HK-2 (cell line): ENCODE measurements at regions not wholly inside any gene's neighbourhood (a gene's known extent, or its start where the extent isn't known, plus 50 kb on each side); places are given as distances from the start of the nearest gene placed in this dataset.

Experiments
- DNase-seq: peaks from one replicate; pipeline ENCODE4 v3.0.0-alpha.2; 2018; ENCODE audit not compliant: unreplicated experiment

DNA sequence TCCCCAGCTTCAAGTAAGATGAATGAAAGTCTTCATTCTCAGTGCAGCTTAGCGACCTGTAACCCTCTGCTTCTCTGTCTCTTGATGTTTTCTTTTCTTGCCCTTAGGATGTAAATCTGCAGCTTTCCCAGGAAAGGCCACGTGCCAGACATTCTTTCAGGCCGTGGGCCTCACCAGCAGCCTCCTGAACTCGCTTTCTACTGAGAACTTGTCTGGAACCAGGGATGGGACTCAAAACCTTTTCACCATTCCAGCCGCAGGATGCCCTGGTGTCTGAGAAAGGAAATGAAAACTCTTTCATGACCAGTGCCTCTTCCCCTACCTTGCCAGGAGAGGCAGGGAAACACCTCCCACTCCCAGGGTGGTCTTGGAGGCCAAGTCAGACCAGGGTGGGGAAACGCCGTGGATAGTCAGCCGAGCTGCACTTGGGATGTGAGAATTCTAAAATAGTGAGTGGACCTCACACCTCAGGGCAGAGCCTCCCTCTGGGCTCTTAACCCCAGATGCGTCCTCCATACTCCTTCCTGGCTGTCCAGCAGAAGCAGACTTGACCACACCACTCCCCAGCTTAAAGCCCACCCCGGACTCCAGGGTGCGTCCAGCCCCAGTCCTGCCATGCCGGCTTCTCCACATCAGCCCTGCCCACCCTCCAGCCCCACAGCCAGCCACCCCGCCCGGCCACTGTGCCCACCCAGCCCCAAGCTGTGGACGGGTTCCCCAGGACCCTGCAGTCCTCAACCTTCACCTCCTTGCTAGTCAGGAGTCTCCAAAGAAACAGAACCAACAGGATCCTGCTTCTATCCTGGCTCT, 115.5 kb downstream of the TWIST2 start:
- no peak for DNase-seq

DNA sequence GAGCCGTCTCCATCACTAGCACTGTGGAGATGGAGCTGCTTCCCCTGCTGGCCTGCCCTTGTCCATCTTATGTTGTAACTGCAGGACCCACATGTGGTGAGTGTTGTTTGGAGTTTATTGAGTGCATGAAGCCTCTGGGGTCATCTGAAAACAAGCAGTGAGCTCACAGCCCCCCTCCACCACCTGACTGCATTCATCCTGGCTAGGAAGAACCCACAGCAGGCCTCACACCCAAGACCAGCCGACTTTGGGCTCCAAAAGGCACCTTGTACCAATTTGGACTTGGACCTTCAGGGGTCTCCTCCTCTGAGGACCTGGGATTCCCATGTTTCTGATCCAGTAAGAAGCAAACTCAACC, 116.1 kb downstream of the TWIST2 start:
- DNase-seq, result no peak

DNA sequence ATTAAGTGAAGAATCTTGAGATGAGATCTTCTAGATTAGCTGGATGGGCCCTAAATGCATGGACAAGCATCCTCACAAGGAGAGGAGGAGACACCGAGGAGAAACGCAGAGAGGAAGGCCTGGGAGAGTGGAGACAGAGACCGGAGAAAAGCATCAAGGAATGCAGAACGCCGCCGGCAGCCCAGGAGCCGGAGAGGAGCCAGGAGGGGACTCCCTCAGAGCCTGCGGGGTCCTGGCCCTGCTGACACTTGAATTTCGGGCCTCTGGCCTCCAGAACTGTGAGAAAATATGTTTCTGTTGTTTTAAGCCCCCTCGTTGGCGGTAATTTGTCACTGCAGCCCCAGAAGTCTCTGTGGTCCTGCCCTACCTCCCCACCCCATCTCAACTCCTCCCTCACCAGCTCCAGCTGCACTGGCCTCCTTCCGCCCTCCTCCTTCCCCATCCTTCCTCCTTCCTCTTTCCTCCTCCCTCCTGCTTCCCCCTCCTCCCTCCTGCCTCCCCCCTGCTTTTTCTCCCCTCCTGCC, 116.7 kb downstream of the TWIST2 start:
- no peak for DNase-seq

DNA sequence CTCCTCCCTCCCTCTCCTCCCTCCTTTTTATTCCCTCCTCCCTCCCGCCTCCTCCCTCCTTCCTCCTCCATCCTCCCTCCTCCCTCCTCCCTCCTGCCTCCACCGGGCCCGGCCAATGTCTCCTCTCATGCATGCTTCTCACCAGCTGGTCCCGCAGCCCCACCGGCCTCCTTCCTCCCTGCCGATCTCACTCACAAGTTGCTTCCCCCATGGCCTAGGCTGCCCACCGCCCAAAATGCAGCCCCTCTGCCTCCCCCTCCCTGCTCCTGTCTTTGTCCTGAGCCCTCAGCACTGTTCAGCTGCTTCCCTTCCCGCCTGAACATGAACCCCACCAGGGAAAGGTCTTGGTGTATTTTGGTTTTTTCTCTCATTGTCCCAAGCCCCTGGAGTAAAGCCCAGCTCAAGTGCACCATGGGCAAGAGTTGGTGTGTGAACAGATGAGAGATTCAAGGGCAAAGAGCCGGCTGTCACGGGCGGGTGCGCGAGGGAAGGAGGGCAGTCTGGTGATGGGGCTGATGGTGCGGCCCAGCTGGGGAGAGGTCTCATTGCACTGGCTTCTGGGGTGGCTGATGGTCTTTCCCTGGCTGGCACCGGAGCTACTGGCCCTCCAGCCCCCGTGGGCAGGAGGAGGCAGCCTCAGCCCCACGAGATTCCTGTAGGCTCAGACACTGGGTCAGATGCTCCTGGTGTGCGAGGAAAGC, 117.6 kb downstream of the TWIST2 start:
- no peak for DNase-seq

DNA sequence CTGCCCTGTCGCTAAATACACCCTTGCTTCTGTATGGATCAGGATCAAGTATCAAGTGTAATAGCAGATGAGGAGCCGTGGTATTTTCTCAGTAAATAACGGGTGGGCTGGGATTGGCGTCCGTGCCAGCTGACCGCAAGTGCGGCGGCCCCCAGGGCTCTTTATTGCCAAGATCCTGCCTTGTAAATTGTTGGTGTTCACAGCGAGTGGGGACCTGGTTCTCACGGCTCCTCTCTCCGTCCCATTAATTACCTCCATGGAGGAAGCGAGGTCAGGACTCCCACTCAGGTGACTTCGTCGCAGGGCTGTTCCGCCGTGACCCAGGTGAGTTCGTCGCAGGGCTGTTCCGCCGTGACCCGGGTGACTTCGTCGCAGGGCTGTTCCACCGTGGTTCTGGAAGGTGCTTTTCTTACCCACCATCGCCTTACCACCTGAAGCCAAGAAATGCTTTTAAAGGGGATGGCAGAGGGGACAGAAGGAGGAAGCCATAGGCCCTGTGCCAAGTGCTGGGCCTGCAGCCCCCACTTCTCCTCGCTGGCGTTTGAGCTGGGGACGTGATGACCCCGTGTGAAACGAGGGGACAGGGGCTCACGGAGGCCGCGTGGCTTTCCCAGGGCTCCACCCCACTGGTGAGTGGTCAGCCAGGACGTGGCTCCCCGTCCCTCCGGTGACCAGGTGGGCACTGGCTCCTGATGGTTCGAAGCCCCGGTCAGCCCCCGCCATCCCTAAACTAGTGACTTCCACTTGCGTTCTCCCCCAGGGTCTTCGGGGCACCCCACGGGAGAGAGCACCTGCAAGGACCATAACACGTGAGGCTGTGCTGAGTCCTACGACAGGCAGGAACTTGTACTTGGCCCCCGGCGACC, 118.4 kb downstream of the TWIST2 start:
- no peak for DNase-seq

DNA sequence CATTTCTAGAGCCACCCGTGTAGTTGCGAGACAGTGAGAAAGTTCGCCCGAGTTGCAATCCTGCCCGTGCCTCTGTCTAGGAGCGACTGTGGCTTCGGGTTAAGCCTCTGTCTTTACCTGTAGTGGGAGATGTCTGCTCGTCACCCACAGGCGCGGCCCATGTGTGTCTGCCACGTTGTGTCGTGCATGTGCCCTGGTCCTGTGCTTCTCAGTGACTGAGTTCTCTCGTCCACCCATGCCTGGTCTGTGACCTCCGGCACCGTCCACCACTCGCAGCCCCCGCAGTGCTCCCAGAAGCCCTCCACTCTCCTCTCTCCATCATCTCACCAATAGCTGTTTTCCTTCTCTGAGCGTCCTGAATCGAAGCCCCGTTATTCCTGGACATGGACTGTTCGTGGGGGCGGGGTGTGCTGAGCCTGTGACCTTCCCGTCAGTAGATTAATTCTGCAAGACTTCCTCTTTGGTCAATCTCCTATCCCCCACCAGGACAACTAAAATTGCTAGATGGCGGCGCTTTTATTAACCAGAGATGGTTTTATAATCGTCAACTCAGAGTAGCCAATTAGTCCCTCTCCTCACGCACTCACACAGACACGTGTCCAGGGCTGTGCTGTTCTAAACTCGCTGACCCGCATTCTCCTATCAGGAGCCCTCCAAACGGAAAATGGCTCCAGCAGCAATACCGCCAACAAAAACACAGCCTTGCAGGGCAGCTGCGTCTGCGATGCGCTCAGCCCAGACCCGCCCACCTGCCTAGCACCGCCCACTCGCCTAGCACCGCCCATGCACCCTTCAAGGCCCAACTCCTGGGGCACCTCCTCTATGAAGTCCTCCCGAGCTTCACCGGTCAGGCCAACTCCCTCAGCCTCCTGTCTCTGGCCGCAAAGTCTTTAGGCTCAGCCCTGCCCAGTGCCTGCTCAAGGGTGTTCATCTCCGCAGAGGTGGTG, 119.4 kb downstream of the TWIST2 start:
- no peak for DNase-seq

DNA sequence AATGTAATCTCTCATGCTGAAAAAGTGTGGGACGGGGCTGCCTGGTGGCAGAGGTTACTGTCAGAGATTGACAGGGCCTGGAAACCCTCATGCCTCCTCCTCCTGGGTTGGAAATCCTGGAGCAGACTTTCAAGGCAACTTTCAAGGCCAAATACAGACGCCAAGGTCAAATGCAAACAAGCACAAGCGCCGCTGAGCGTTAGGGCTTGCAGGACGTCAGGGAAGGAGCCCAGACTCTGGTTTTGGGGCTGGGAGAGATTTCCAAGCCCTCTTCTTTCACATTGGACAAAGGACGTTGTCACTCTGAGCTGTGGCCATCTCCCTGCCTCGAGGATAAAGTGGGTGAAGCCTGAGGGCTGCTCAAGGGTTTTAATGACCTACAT, 120.1 kb downstream of the TWIST2 start:
- DNase-seq, result no peak

DNA sequence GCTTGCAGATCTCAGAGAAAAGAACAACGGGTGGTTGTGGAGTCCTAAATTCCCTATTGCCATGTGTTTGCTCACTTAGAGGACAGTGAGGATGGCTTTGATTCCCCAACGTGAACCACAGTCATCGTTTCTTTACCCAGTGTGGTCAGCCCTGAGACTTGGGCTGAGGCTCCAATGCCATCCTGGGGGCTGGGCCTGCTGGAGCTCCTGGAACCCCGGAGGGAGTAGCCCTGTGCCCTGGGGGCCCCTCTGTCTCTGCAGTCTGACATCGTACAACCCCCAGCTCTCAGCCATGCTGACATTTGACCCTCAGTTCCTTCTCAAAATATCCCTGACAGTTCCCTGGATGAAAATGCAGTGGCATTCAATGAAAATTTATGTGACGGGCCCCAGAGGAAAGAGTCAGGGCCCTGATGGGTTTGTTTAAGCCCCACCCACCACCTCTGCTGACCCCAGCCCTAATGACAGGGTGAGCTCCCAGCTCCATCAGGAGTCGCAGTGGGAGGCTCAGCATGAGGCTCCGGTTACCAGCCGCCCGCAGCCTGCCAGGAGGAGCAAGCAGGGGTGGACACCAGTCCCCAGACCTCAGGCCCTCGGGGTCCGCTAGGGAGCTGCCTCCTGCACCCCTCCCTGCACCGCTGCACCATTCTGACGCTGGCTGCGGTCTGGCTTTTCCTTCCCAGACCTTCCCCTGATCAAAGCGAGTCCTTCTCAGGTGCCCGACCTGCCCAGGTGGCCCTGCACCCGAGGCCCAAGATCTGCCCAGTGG, 120.9 kb downstream of the TWIST2 start:
- no peak for DNase-seq

DNA sequence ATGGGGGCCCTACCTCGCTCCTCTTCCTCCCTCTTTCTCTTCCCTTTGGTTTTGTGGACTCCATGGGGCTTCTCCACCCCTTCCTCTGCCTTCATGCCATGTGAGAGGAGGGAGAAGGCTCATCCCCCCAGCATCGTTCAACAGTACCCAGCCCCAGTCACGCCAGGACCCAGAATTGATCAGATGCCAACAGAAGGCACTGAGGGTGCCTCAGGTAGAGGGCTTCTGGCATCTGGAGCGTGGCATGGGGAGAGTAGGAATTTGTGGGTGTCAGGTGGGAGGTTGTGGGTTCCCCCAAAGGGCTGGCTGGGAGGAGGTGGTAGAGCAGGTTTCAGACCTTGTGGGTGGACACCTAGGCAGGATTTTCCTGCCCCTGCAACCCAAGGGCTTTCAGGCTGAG, 122.0 kb downstream of the TWIST2 start:
- no peak for DNase-seq

DNA sequence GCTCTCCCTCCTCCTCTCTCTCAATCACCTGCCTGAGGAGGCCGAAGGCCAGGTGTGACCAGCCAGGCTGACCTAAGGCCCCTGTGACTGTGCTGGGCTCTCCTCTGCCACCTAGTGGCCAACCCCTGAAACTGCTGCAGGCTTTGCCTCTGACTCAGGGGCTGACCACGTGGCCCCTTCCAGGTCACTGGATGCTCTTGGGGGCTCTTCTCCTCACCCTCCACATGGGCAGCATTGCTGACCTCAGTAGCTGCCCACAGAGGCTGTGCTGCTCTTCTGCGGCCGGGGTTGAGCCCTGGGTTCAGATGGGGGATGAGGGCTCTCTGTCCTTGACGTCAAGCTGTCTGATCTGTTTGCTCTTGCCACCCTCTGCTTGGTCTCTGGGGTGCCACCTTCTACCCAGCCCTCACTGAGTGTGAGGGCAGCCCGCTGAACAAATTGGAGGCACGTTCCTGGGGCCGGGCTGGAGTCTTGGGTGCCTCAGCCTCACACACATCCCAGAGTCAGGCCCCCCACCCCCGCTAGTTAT, 122.7 kb downstream of the TWIST2 start:
- peak; percentile 74 for DNase-seq

DNA sequence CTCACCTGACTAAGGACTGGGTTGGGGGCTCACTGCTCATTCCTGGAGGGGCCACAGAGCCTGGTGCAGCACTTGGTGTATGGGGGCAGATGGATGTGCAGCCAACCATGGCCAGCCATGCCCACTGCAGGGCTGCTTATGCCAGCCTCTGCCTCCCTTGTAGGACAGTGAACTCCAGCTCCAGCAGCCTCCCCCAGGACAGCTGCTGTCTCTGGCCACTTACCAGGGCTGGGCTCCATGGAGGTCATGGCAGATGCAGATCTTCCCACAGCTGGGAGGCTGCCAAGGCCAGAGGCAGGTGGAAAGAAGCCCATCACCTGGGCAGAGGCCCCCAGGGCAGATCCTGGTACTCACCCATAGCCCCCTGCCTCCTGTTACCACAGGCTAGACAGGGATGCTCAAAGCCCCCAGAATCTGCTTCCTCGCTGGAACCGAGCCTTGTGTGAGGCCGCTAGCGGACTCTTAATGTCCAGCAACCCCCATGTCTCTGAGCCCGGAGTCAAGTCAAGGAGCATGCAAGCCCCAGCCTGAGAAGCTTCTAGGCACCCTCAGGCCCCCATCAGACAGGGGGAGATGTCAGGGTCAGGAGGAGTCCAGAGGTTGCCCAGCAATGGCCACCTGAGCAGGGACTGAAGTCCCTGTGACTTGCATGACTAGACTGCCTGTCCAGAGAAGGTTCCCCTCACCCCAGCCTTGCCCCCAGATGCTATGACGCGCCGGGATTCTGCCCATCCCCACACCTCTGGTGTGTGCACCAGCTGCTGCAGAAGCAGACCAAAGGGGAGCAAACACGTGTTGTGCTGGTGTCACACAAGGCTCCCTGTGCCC, 123.6 kb downstream of the TWIST2 start:
- DNase-seq, result no peak

DNA sequence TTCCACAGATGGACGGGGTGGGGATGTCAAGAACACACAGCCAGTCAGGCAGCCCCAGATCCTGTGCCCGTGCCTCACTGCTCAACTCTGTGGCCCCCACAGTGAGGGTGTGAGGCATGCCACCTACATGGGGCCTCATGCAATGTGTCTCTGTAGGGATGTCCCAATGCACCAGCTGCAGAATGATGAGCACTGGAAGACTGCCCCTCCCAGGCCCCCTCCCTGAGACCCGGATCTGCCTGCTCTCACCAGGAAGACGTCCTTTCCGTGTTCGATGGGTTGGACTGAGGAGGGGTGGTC, 124.2 kb downstream of the TWIST2 start:
- DNase-seq, result no peak

DNA sequence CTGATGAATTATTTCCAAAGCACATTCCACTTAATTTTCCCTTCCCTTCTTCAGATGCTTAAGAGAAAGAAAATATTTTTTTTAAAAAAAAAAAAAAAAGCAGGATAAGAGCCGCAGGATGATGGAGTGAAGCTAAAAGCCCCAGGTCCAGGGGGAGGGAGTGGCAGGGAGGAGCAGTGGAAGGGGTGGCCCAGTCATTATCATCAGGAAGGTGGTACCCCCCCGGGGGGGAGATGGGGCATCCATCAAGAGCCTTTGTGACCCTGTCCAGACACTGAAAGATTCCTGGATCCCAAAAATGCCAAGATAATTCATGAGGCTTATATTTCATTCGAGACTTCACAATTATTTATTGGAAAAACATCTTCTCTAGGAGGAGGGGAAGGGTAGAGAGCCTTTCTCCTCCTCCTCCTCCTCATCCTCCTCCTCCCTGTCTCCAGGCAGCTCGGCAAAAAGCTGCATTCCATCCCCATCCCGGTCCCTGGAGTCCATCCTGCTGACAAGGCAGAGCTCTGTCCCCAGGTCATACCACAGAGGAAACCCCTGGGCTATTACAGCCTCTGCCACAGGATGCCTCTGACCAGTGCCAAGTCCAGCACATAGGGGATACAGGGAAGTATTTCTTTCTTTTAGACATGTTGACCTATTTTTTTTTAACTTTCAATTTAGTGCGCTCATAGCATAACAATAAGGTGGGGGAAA, 125.3 kb downstream of the TWIST2 start:
- DNase-seq, result no peak

DNA sequence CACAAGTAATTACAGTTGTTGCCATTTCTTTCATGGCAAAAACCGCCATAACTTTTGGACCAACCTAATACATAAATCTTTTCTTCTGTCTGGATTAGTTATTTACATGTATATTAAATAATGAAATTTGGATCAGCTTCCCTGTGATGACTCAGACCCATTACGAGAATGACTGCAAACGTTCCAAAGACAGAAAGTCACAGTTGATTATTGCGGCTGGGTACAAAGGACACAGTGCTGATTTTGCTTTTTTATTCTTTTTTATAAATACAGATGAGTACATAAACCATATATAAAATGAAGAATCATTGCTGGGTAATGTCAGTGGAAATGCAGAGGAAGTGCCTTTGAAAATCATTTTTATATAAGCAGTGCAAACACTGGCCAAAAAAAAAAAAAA, 126.2 kb downstream of the TWIST2 start:
- no peak for DNase-seq

DNA sequence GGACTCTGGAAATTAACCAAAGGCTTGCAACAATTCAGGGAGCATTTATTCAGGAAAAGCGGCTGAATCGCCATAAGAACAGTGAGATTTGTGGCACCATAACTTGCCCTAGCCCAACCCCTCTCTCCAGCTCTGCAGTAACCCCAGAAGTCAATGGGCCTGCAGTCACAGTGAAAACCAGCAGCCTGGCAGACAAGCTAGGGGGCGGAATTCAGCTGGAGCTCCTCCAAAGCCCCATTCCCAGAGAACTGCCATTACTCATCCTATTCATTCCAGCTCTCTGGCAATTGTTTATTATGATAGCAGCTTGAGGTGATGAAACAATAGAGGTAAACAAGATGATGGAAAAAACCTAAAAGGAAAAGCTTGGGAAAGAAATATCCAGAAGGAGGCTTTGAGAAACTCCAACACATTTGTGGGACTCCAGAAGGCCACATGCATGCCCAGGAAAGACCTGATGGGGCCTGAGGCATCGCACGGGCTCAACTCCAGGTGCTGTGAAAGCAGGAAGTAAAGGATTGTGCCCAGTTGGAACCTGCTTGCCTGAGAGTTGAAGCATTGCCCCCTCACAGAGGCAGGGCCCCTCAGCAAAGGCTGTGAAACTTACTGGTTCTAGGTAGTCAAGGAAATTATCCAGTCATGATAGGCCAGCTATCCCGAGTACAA, 126.7 kb downstream of the TWIST2 start:
- no peak for DNase-seq

DNA sequence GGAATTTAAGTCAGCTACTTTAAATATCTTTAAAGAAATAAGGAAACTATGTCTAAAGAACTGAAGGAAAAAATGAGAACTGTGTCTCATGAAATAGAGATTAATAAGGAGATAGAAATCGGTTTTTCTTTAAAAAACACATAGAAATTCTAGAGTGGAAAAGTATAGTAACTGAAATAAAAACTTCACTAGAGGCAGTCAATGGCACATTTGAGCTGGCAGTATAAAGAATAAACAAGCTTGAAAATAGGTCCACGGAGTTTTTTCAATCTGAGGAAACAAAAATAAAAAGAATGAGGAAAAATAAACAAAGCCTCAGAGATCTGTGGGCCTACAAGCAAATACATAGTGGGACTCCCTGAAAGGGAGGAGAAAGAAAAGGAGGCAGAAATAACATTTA, 127.5 kb downstream of the TWIST2 start:
- no peak for DNase-seq

DNA sequence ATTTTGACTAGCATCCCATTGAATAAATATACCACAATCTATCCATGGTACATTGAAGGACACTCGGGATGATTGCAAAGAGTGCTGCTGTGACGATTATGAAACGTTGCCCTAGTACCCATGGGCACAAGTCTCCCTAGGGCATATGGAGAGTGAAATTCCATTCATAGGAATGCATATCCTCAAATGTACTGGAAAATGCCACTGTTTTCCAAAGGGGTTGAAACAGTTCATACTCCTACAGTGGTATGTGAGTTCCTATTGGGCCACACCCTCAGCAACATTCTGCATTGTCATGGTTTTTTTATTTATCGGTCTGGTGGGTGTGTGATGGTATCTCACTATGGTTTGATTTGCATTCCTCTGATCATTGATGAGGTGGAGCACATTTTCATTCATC, 130.6 kb downstream of the TWIST2 start:
- DNase-seq, result no peak

DNA sequence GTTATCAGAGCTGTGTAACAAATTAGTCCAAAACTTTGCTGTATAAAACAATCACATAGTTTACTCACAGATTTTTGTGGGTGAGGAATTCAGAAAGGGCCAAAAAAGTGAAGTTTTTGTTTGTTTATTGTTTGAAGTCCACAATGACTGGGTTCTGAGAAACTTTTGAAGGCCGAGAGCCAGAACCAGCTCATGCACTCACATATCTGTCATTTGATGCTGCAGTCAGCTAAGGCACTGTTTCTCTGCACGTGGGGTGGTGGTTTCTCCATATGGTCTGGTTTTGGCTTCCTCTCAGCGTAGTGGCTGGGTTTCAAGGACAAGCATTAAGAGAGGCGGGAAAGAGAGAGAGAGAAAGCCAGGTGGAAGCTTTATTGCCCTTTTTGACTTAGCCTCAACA, 131.8 kb downstream of the TWIST2 start:
- DNase-seq, result no peak
